ENCODE measurements at regions not wholly inside any gene's neighbourhood (a gene's known extent, or its start where the extent isn't known, plus 50 kb on each side); places are given as distances from the start of the nearest gene placed in this dataset.
A peak's percentile ranks its signal among the peaks of the same experiment; 100 is the strongest.

- no peak for DNase-seq (ENCODE audit: low read depth, low spot score)
Observed at GRCh38 chr19:31783592-31783991, 434.4 kb upstream of the TSHZ3 start.

GRCh38 chr19:31784671-31785101 lies 435.4 kb upstream of the TSHZ3 start:
- DNase-seq (ENCODE audit: low read depth, low spot score): peak; percentile 8

GRCh38 chr19:31801611-31802010 lies 452.4 kb upstream of the TSHZ3 start:
- DNase-seq (ENCODE audit: low read depth, low spot score): no peak

- no peak for DNase-seq (ENCODE audit: low read depth, low spot score)
Observed at GRCh38 chr19:31803835-31804446, 454.7 kb upstream of the TSHZ3 start.

GRCh38 chr19:31804668-31805067 lies 455.4 kb upstream of the TSHZ3 start:
- DNase-seq (ENCODE audit: low read depth, low spot score): no peak

GRCh38 chr19:31810536-31811109 lies 461.4 kb upstream of the TSHZ3 start:
- DNase-seq (ENCODE audit: low read depth, low spot score): no peak

GRCh38 chr19:31817971-31818797 lies 468.9 kb upstream of the TSHZ3 start:
- DNase-seq (ENCODE audit: low read depth, low spot score): no peak

- no peak for DNase-seq (ENCODE audit: low read depth, low spot score)
Observed at GRCh38 chr19:31818798-31819105, 469.5 kb upstream of the TSHZ3 start.

- DNase-seq (ENCODE audit: low read depth, low spot score): no peak
Observed at GRCh38 chr19:31819837-31820236, 470.6 kb upstream of the TSHZ3 start.

- no peak for DNase-seq (ENCODE audit: low read depth, low spot score)
Observed at GRCh38 chr19:31821346-31821745, 472.1 kb upstream of the TSHZ3 start.

GRCh38 chr19:31825134-31826094 lies 476.2 kb upstream of the TSHZ3 start:
- DNase-seq (ENCODE audit: low read depth, low spot score): no peak

GRCh38 chr19:31826325-31826724 lies 477.1 kb upstream of the TSHZ3 start:
- no peak for DNase-seq (ENCODE audit: low read depth, low spot score)

- DNase-seq (ENCODE audit: low read depth, low spot score): no peak
Observed at GRCh38 chr19:31831421-31832175, 482.4 kb upstream of the TSHZ3 start.

GRCh38 chr19:31832176-31832548 lies 482.9 kb upstream of the TSHZ3 start:
- DNase-seq (ENCODE audit: low read depth, low spot score): no peak

GRCh38 chr19:31834070-31834469 lies 484.8 kb upstream of the TSHZ3 start:
- no peak for DNase-seq (ENCODE audit: low read depth, low spot score)

GRCh38 chr19:31838163-31838815 lies 489.1 kb upstream of the TSHZ3 start:
- DNase-seq (ENCODE audit: low read depth, low spot score): peak; percentile 78

- no peak for DNase-seq (ENCODE audit: low read depth, low spot score)
Observed at GRCh38 chr19:31840371-31840770, 491.1 kb upstream of the TSHZ3 start.

- no peak for DNase-seq (ENCODE audit: low read depth, low spot score)
Observed at GRCh38 chr19:31841755-31842154, 492.5 kb upstream of the TSHZ3 start.

GRCh38 chr19:31863122-31863521 lies 482.3 kb upstream of the ZNF507 start:
- no peak for DNase-seq (ENCODE audit: low read depth, low spot score)

- DNase-seq (ENCODE audit: low read depth, low spot score): no peak
Observed at GRCh38 chr19:31874313-31874712, 471.1 kb upstream of the ZNF507 start.

GRCh38 chr19:31875591-31875990 lies 469.8 kb upstream of the ZNF507 start:
- no peak for DNase-seq (ENCODE audit: low read depth, low spot score)

Measured in astrocyte of the hippocampus (primary cell).